Upper lobe of left lung (tissue), 4 donors: ENCODE measurements at regions not wholly inside any gene's neighbourhood (a gene's known extent, or its start where the extent isn't known, plus 50 kb on each side); places are given as distances from the start of the nearest gene placed in this dataset.

ENCODE experiments used
- CTCF ChIP-seq, 6 experiments: fragments of 450-650 bp in 4 of 6; fragments of 200-600 bp in 2 of 6; sonication (generic) in 2 of 6; IDR thresholded peaks; one replicate each; pipeline ENCODE4 v1.5.1; 2016 to 2019; ENCODE audit warnings: antibody characterized with exemption in 6 of 6
- EP300 ChIP-seq, 4 donors: sonication (generic); formaldehyde crosslinking; IDR thresholded peaks; one replicate each; pipeline ENCODE4 v1.5.1; 2017; ENCODE audit warnings: antibody characterized with exemption in 4 of 4, control low read depth in 2 of 4
- POLR2A ChIP-seq, 4 donors: fragments of 450-650 bp; IDR thresholded peaks; one replicate each; pipeline ENCODE4 v1.5.1; 2016 to 2017; ENCODE audit warnings: antibody characterized with exemption in 4 of 4, mild to moderate bottlenecking in 2 of 4
- POLR2AphosphoS5 ChIP-seq, 2 donors: sonication (generic); formaldehyde crosslinking; IDR thresholded peaks; one replicate each; pipeline ENCODE4 v1.5.1; 2017; ENCODE audit warnings: antibody characterized with exemption in 2 of 2

GRCh38 chr22:48695251-48695650 is 1132.4 kb downstream of the BRD1 start:
- TF ChIP-seq CTCF (IDR thresholded peaks at IDR 0.05) = no peak
- TF ChIP-seq POLR2AphosphoS5 (IDR thresholded peaks at IDR 0.05) = no peak
- TF ChIP-seq POLR2A (IDR thresholded peaks at IDR 0.05) = no peak
- no peak for TF ChIP-seq EP300 (IDR thresholded peaks at IDR 0.05)
